GM21390 (cell line): ENCODE measurements at regions not wholly inside any gene's neighbourhood (a gene's known extent, or its start where the extent isn't known, plus 50 kb on each side); places are given as distances from the start of the nearest gene placed in this dataset.
"Not testable (repeated sequence)": the region's sequence is repeated elsewhere in the genome, so short reads cannot be mapped to it uniquely, and the experiment has no call there.

Experiments used
- ATAC-seq: cut with Tn5 transposase; IDR thresholded peaks from one replicate; pipeline ENCODE4 v1.9.1; 2021; ENCODE audit not compliant: unreplicated experiment

DNA sequence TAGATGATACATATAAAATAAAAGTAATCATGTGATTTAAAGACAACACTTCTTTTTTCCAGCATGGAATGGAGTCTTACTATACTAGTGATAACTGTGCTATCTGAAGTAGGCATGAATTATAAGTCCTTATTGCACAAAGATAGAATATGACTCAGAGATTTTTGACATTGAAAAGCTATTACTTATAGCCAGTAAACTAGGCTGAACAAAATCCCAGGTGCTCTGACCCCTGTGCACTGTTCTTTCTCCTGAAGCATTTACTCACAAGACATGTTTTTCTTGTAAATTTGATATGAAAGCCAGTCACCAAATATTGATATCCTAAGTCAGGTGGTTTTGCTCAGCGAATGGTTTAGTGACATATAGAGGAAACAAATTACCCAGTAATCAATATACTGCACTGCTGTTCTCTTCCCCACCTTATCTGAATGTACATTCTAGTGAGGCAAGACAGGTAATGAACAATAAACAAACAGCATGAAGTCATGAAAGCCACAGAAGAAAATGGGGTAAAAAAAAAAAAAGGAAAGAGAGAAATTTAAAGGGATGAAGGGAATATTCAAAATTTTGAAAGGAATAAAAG is 1567.0 kb upstream of the SPRY2 start:
- no peak for ATAC-seq

- no peak for ATAC-seq
Measured at GRCh38 chr13:81888855-81889254, 1547.9 kb upstream of the SPRY2 start.

DNA sequence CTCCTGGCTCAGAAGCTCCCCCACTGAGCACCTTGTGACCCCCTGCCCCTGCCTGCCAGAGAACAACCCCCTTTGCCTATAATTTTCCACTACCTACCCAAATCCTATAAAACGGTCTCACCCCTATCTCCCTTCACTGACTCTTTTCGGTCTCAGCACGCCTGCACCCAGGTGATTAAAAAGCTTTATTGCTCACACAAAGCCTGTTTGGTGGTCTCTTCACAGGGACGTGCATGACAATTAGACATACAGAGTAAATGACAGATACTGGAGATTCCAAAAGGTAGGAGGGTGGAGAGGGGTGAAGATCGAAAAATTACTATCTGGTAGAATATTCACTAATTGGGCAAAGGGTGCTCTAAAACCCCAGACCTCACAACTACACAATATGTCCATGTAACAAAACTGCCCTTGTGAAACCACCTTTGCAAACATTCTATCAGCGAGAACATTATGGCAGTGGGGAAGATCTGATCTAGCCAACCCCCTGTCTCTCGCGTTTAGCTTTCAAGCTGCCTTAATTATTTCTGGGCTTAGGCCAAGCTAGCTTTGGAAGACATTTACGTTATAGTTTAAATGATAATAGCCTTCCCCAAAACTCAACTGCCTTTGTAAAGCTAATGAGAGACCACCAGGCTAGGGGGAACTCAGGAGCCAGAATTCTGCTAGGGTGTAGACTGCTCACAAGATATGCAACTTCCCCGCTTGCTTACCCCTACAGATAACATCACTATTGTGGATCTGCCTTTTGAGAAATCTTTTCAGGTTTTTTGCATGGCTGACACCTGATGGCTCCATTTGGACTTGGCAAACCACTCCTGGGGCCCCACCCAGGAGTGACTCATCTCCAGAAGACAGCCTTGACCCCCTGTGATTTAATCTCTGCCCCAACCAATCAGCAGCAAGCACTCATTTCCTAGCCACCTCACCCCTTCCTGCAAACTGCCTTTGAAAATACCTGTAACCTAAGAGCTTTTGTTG is 1534.0 kb upstream of the SPRY2 start:
- no peak for ATAC-seq

DNA sequence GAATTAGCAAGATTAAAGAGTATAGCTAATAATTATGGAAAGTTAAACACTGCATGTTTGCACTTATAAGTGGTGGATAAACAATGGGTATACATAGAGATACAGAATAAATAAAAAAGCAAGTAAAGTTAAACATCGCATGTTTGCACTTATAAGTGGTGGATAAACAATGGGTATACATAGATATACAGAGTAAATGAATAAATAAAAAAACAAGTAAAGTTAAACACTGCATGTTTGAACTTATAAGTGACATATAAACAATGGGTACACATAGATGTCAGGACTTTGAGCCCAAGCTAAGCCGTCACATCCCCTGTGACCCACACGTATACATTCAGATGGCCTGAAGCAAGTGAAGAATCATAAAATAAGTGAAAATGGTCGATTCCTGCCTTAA is 1533.3 kb upstream of the SPRY2 start:
- no peak for ATAC-seq

DNA sequence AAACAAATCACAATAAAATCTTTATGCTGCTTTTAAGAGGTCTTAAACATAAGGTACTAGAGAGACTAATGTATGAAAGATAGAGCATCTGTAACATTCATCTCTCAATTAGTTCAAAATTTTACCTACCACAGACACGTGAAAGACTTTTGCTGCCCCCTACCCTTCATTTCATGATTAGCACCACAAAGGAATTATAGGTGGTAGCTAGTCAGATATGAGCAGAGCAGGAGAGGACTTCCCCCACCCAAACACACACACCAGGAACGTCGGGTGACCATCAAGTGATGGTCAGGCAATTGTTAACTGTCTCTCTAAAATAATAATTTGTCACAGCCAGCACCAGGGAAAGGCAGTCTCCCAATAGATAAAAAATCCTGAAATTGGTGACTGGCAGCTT is 1531.7 kb upstream of the SPRY2 start:
- ATAC-seq, result no peak

DNA sequence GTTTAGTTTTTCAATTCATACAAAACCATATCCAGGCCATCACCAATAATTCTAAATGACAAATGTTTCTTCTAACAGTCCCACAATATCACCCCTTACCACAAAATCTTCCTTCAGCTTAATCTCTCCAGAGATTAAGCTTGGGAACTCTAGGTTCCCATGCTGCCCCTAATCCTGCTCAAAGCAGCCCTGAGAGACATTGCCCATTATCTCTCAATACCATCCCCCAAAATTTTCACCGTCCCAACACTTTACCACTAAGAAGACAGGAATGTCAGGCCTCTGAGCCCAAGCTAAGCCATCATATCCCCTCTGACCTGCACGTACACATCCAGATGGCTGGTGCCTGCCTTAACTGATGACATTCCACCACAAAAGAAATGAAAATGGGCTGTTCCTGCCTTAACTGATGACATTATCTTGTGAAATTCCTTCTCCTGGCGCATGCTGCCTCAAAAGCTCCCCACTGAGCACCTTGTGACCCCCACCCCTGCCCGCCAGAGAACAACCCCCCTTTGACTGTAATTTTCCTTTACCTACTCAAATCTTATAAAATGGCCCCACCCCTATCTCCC is 1530.9 kb upstream of the SPRY2 start:
- not testable (repeated sequence) for ATAC-seq

DNA sequence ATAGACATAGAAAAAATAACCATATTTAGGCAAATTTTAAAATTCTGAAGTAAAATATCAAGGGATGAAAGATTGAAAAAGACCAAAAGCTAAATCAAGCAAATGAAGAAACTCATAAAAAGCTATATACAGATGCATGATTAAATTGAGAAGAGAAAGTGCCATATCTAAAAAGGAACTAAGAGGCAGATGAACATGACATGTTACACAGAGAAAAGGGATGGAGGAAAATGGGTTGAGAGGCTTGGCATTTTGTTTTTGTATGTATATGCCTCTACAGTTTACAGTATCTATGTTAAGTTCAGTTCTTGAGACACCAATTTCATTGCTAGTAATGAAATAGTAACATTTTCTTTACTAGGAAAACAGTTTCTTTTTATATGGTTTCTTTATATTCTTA is 1507.4 kb upstream of the SPRY2 start:
- no peak for ATAC-seq

- ATAC-seq, result no peak
Measured at GRCh38 chr13:81846771-81847170, 1505.8 kb upstream of the SPRY2 start.

- ATAC-seq, result no peak
Measured at GRCh38 chr13:81821259-81821658, 1480.3 kb upstream of the SPRY2 start.

GRCh38 chr13:81800433-81800832 is 1459.5 kb upstream of the SPRY2 start:
- no peak for ATAC-seq

DNA sequence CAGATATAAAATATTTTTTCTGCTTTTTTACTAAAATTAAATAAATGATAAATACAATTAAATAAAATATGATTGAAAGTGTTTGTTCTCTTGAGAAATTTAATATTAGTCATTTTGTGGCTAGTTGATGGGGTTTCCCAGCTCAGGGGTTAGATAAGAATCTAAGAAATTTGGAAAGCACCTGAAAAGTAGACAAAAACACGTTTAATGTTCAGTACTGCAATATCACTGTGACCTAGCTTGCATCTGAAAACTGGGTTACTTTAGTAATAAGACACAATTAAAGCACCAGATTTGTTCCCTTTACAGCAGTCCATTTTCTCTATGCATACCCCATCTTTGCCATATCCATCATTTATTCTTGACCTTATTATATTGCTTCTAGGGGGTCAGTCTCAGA is 1454.8 kb upstream of the SPRY2 start:
- no peak for ATAC-seq

DNA sequence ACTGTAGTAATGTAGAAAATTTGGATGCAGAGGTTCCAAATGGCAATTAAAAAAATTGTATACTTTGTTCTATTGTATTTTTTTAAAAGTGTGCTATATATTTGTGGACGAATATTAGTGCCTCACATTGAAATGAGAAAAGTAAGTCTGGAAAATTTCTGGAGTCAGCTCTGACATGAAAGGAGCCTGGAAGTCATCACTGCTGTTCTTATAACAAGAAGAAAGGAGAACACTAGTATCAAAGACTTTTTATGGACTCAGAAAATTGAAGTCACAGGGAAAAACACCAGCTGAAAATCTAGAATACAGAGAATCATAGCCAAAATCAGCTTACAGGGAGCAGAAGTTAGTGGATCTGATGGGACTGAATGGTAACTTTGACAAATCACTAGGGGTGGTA is 1450.7 kb upstream of the SPRY2 start:
- ATAC-seq, result no peak

- no peak for ATAC-seq
Measured at GRCh38 chr13:81781471-81781870, 1440.5 kb upstream of the SPRY2 start.

DNA sequence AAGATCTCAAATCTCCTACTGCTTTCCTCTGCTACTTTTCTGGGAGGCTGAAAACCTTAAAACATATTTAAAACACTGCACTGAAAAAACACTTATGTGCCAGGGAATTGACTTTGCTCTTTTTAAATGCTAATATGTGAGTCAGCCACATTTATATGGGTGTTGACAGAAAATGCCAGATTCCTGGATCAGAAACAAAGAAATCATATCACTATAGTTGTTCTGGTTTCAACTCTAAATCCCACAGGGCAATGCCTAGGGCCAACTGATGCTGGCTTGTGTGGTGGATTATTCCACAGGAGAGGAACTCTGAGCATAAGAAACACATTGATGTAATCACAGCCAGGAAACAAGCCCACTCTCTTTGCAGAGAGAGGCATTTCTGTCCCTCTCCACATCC is 1439.0 kb upstream of the SPRY2 start:
- no peak for ATAC-seq

- no peak for ATAC-seq
Measured at GRCh38 chr13:81778350-81778749, 1437.4 kb upstream of the SPRY2 start.

DNA sequence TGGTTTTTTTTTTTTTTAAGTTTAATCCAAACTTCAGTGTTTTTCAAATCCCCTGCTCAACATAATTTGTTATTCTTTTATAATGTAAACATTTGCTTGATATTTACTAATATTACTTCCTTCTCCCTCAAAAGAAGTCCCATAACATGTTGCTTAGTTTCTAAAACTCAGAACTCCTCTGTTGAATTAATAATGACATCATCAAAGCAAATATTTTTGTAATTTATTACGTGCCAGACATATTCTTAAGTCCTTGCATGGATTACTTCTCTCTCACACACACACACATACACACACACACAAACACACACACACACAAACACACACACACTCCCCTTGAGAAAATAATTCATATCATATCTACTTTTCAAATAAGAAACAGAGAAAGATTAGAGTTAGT is 1432.3 kb upstream of the SPRY2 start:
- no peak for ATAC-seq

DNA sequence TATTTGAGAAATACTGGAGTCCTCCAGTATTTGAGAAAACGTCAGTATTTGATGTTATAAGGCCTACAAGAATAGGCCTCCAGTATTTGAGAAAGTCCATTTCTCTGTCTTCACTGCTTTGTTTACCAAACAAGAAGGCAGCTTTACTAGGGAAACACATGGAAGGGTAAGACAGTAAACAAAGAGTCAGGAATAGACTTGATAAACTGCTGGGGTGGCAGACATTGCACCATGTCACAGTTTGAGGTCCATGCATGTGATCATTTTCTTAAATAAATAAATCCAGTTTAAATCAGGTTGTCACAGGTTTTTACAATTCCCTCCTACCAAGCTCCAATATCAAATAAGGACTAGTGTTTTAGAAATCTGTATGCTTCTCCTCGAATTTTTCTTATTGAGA is 1431.0 kb upstream of the SPRY2 start:
- ATAC-seq, result no peak

GRCh38 chr13:81770868-81771505 is 1430.1 kb upstream of the SPRY2 start:
- ATAC-seq, result no peak

- ATAC-seq, result no peak
Measured at GRCh38 chr13:81762449-81762848, 1421.5 kb upstream of the SPRY2 start.

GRCh38 chr13:81760316-81760715 is 1419.4 kb upstream of the SPRY2 start:
- ATAC-seq, result no peak

DNA sequence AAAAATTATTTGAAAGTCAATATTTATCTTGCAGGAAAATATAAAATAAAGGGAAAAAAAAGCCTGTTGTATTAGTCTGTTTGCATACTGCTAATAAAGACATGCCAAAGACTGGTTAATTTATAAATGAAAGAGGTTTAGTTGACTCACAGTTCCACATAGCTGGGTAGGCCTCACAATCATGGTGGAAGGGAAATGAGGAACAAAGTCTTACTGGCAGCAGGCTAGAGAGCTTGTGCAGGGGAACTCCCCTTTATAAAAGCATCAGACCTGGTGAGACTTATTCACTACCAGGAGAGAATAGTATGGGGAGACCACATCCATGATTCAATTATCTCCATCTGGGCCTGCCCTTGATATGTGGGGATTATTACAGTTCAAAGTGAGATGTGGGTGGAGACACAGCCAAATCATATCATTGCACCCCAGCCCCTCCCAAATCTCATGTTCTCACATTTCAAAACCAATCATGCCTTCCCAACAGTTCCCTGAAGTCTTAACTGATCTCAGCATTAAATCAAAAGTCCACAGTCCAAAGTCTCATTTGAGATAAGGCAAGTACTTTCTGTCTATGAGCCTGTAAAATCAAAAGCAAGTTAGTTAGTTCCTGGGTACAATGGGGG is 1416.5 kb upstream of the SPRY2 start:
- no peak for ATAC-seq
